GM12878 (cell line): ENCODE measurements at regions not wholly inside any gene's neighbourhood (a gene's known extent, or its start where the extent isn't known, plus 50 kb on each side); places are given as distances from the start of the nearest gene placed in this dataset.

Experiments
- ATAC-seq: fragments of 200-7000 bp; cut with Tn5 transposase; 3 replicates; pipeline ENCODE4 v1.9.1; 2020; ENCODE audit warnings: mild to moderate bottlenecking, moderate library complexity
- BruUV-seq: library from RNA; stranded (reverse); fragments of 400-500 nt; replicated peaks from 2 replicates; lab custom pipeline; 2021; lab: Mats Ljungman, UMichigan
- CTCF ChIA-PET: fragments of 300-600 bp; sonication (Branson Sonifier 250); formaldehyde crosslinking; extraction: SDS; loops from one replicate; lab custom pipeline; 2021; ENCODE audit warnings: inconsistent platforms; lab: Yijun Ruan, JAX
- POLR2A ChIA-PET: fragments of 350-600 bp; formaldehyde crosslinking; extraction: SDS; loops from one replicate; lab custom pipeline; 2021; ENCODE audit warnings: inconsistent platforms; lab: Charles Lee
- RAD21 ChIA-PET: fragments of 300-600 bp; sonication (Branson Sonifier 250); formaldehyde crosslinking; loops from one replicate; lab custom pipeline; 2023; ENCODE audit warnings: antibody characterized with exemption; ENCODE audit not compliant: unreplicated experiment; lab: Charles Lee
- SMC1A ChIA-PET: fragments of 300-600 bp; sonication (Branson Sonifier 250); formaldehyde crosslinking; loops from one replicate; lab custom pipeline; 2023; ENCODE audit not compliant: unreplicated experiment, uncharacterized antibody; lab: Charles Lee
- DNase-seq: peaks from one replicate; pipeline ENCODE4 v3.0.0-alpha.2; 2011; ENCODE audit warnings: low read depth, low spot score
- FAIRE-seq: peaks from 3 replicates; lab custom pipeline; 2011; peaks lifted over from hg19 to GRCh38; lab: Jason Lieb, UNC
- H2AFZ ChIP-seq: 2 replicates; pipeline ENCODE4 v1.6.0; 2011; ENCODE audit warnings: low read depth, low read length, control low read depth; ENCODE audit not compliant: control insufficient read depth
- H3K27ac ChIP-seq: 2 replicates; pipeline ENCODE4 v1.5.1; 2011; ENCODE audit warnings: control low read depth; ENCODE audit not compliant: control insufficient read depth, insufficient read depth
- H3K27me3 ChIP-seq, 2 experiments: replicated peaks in 1 of 2; 2 replicates each; pipeline versions ENCODE4 v1.6.0 to v1.6.1; 2011; ENCODE audit warnings: low read length in 1 of 2; ENCODE audit not compliant: control insufficient read depth in 2 of 2, insufficient read depth in 2 of 2
- H3K36me3 ChIP-seq, 2 experiments: 2 replicates each; pipeline ENCODE4 v1.5.1; 2011; ENCODE audit warnings: low read length in 1 of 2; ENCODE audit not compliant: control insufficient read depth in 2 of 2, insufficient read depth in 2 of 2
- H3K4me1 ChIP-seq: 2 replicates; pipeline ENCODE4 v1.6.1; 2011; ENCODE audit warnings: mild to moderate bottlenecking, low read length, moderate library complexity, mixed read lengths; ENCODE audit not compliant: control insufficient read depth, insufficient read depth
- H3K4me2 ChIP-seq: 2 replicates; pipeline ENCODE4 v1.6.0; 2011; ENCODE audit warnings: control low read depth; ENCODE audit not compliant: control insufficient read depth, insufficient read depth
- H3K4me3 ChIP-seq: fragments of 200-600 bp; sonication (generic); 2 replicates; pipeline ENCODE4 v1.5.1; 2016
- H3K79me2 ChIP-seq: 2 replicates; pipeline ENCODE4 v1.6.0; 2011; ENCODE audit warnings: low read length; ENCODE audit not compliant: control insufficient read depth, insufficient read depth
- H3K9ac ChIP-seq: 2 replicates; pipeline ENCODE4 v1.8.0; 2011; ENCODE audit warnings: low read length, control low read depth, mixed read lengths; ENCODE audit not compliant: control insufficient read depth, insufficient read depth
- H3K9me3 ChIP-seq: replicated peaks from 3 replicates; pipeline ENCODE4 v1.5.1; 2011; ENCODE audit warnings: mild to moderate bottlenecking, low read length; ENCODE audit not compliant: control insufficient read depth, insufficient read depth
- H4K20me1 ChIP-seq: 2 replicates; pipeline ENCODE4 v1.6.0; 2011; ENCODE audit not compliant: control insufficient read depth, insufficient read depth
- ASH2L ChIP-seq: fragments of 300-600, 200-600 bp; sonication (generic); IDR thresholded peaks from 2 replicates; pipeline ENCODE4 v1.6.1; 2017; ENCODE audit warnings: low read depth, mild to moderate bottlenecking, borderline replicate concordance
- BRCA1 ChIP-seq: IDR thresholded peaks from 2 replicates; pipeline ENCODE4 v1.6.1; 2011; ENCODE audit warnings: low read depth, low read length, improper control_type of control experiment
- CBX3 ChIP-seq: fragments of 200-600 bp; sonication (generic); IDR thresholded peaks from 2 replicates; pipeline ENCODE4 v1.6.1; 2016; ENCODE audit warnings: low read depth, borderline replicate concordance
- CHD2 ChIP-seq: IDR thresholded peaks from 2 replicates; pipeline ENCODE4 v1.6.1; 2011; ENCODE audit warnings: low read depth, low read length, improper control_type of control experiment, borderline replicate concordance
- EED ChIP-seq: sonication (generic); IDR thresholded peaks from 2 replicates; pipeline ENCODE4 v1.6.1; 2016; ENCODE audit warnings: antibody characterized with exemption, low read depth
- IKZF2 ChIP-seq, 2 experiments: fragments of 450-650 bp; IDR thresholded peaks; 2 replicates each; pipeline ENCODE4 v1.6.1; 2017; ENCODE audit warnings: mild to moderate bottlenecking in 2 of 2, moderate library complexity in 2 of 2
- IRF4 ChIP-seq: IDR thresholded peaks from 2 replicates; pipeline ENCODE4 v1.6.1; 2011; ENCODE audit warnings: low read depth, low read length
- KAT2A ChIP-seq: conservative IDR thresholded peaks from 2 replicates; pipeline ENCODE4 v1.6.1; 2011; ENCODE audit warnings: low read depth, low read length; ENCODE audit not compliant: control insufficient read depth
- MLLT1 ChIP-seq: fragments of 450-650 bp; IDR thresholded peaks from 2 replicates; pipeline ENCODE4 v1.6.1; 2016; ENCODE audit warnings: mild to moderate bottlenecking
- NBN ChIP-seq: fragments of 450-650 bp; IDR thresholded peaks from 2 replicates; pipeline ENCODE4 v1.6.1; 2016
- NRF1 ChIP-seq: conservative IDR thresholded peaks from 2 replicates; pipeline ENCODE4 v1.6.1; 2011; ENCODE audit warnings: mild to moderate bottlenecking, low read depth, low read length, improper control_type of control experiment
- RBBP5 ChIP-seq: fragments of 200-600 bp; sonication (generic); conservative IDR thresholded peaks from 2 replicates; pipeline ENCODE4 v1.6.1; 2016
- RFX5 ChIP-seq: IDR thresholded peaks from 2 replicates; pipeline ENCODE4 v1.6.1; 2011; ENCODE audit warnings: low read depth, low read length, improper control_type of control experiment
- SKIL ChIP-seq: fragments of 450-650 bp; IDR thresholded peaks from 2 replicates; pipeline ENCODE4 v1.6.1; 2017; ENCODE audit warnings: mild to moderate bottlenecking, low read depth, inconsistent platforms; ENCODE audit not compliant: poor library complexity, severe bottlenecking
- SMC3 ChIP-seq: IDR thresholded peaks from 2 replicates; pipeline ENCODE4 v1.6.1; 2011; ENCODE audit warnings: low read length, improper control_type of control experiment, borderline replicate concordance
- STAT1 ChIP-seq: fragments of 450-650 bp; conservative IDR thresholded peaks from 2 replicates; pipeline ENCODE4 v1.6.1; 2014; ENCODE audit warnings: antibody characterized with exemption, mild to moderate bottlenecking
- TARDBP ChIP-seq: IDR thresholded peaks from 2 replicates; pipeline ENCODE4 v1.6.1; 2016; ENCODE audit warnings: borderline replicate concordance
- TCF3 ChIP-seq: IDR thresholded peaks from 2 replicates; pipeline ENCODE4 v1.6.1; 2012; ENCODE audit warnings: low read depth, mild to moderate bottlenecking, low read length, borderline replicate concordance; ENCODE audit not compliant: insufficient read depth
- ZSCAN29 ChIP-seq: fragments of 450-650 bp; IDR thresholded peaks from 2 replicates; pipeline ENCODE4 v1.6.1; 2017; ENCODE audit warnings: mild to moderate bottlenecking, moderate library complexity
- WGBS: methylation state at CpG from one replicate; pipeline ENCODE4 v1.1.6; 2016; ENCODE audit warnings: low lambda C conversion rate; ENCODE audit not compliant: insufficient replicate concordance, insufficient coverage; ENCODE audit errors: missing lambda C conversion rate; 5-methylcytosine and 5-hydroxymethylcytosine counted together
- in situ Hi-C: fragments of 300-500 bp; cut with MboI; formaldehyde crosslinking; loops from 9 replicates; pipeline ENCODE4 v1.14.3; 2018; ENCODE audit warnings: mixed read lengths
- intact Hi-C: fragments of 100-400 bp; cut with micrococcal nuclease; formaldehyde crosslinking; loops from one replicate; pipeline ENCODE4 v1.14.2; 2022; ENCODE audit not compliant: unreplicated experiment

DNA sequence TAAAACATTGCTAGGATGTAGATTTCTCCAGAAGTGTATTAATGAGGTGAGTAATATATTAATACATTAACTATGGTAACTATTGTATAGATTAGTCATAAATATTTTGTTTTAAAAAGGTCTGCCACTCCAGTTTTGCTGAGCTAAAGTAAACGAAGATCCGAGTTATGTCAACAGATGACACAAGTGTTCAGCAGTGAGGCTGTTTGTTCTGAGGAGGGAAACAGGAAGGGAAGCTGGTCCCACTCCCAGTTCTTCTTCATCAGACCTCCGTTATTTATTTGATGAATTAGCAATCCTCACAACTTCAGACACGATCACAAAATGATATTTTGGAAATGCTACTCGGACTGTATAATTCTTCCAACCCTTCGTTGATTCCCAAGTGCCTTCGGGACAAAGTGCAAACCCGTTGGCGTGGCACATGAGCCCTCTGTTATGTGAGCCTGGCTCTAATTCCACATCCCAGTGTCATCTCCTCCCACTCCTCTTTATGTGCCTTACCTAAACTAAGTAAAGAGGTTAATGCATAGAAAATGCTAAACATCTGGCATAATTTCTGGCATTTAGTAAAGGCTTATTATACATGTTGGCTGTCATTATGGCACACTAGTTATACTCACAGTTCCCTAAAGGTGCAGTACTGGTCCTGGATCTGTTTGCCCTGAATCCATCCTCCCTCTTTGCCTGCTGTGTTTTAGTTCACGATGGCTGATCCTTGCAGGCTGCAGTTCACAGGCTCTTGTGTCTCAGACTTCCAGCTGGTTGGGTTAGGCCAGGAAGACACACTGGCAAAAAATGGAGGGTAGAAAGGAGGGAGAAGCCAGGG lies 190.6 kb upstream of the LNX1 start:
- no peak for FAIRE-seq

More for the DNA sequence above, 190.6 kb upstream of the LNX1 start:
- TF ChIP-seq IRF4 (no peak), CBX3 (no peak), TARDBP (no peak), RFX5 (no peak), MLLT1 (no peak), NRF1 (no peak), IKZF2 (IDR thresholded peaks at IDR 0.05) (no peak), ASH2L (no peak), EED (no peak), CHD2 (no peak), SMC3 (no peak), KAT2A (no peak), SKIL (no peak), BRCA1 (no peak), RBBP5 (no peak), NBN (no peak), TCF3 (no peak), STAT1 (no peak), ZSCAN29 (no peak)
- ATAC-seq (no peak), DNase-seq (no peak)
- intact Hi-C loops (no loop called here), in situ Hi-C loops (no loop called here)
- H3K36me3 ChIP-seq = no peaks in the 10 kb centered on the region
- H4K20me1 ChIP-seq = no peaks in the 10 kb centered on the region
- RAD21 ChIA-PET = no interaction called here
- H3K4me3 ChIP-seq = no peak overlapping the region
- whole genome bisulfite sequencing = 31% methylated on average over 10 of the region's 10 CpGs
- no peak overlapping the region for H2AFZ ChIP-seq
- no peak overlapping the region for H3K9ac ChIP-seq
- POLR2A ChIA-PET = no interaction called here
- H3K79me2 ChIP-seq = no peaks in the 10 kb centered on the region
- H3K9me3 ChIP-seq = no peaks in the 10 kb centered on the region; the same call in 2 of the 3 replicates
- BruUV-seq = no TSS peak
- H3K4me2 ChIP-seq = no peak overlapping the region
- CTCF ChIA-PET = interaction anchor here (1.8 kb wide), 1 partner anchor 23 kb away, joined by 5 read pairs; no protein-coding TSS in a partner anchor
- SMC1A ChIA-PET = no interaction called here
- no peaks in the 10 kb centered on the region for H3K4me1 ChIP-seq
- no peak overlapping the region for H3K27ac ChIP-seq
- H3K27me3 ChIP-seq = no peaks in the 10 kb centered on the region
